A549 (cell line): ENCODE measurements at regions not wholly inside any gene's neighbourhood (a gene's known extent, or its start where the extent isn't known, plus 50 kb on each side); places are given as distances from the start of the nearest gene placed in this dataset.
A peak's percentile ranks its signal among the peaks of the same experiment; 100 is the strongest.

ENCODE experiments used
- ATAC-seq, 2 experiments: fragments of 200-7000 bp in 1 of 2; fragments of >200 bp in 1 of 2; cut with Nextera tagmentation in 1 of 2; cut with Tn5 transposase in 1 of 2; 3 replicates each; pipeline versions ENCODE4 v1.8.0 to v1.9.1; 2018 to 2020; ENCODE audit warnings: mild to moderate bottlenecking in 1 of 2, moderate library complexity in 1 of 2
- CTCF ChIA-PET: fragments of 300-600 bp; sonication (Branson Sonifier 250); formaldehyde crosslinking; extraction: SDS; loops from one replicate; lab custom pipeline; 2021; ENCODE audit warnings: antibody characterized with exemption, inconsistent platforms; lab: Yijun Ruan, JAX
- POLR2A ChIA-PET: fragments of 350-600 bp; formaldehyde crosslinking; extraction: SDS; loops from one replicate; lab custom pipeline; 2021; ENCODE audit warnings: antibody characterized with exemption, inconsistent platforms; lab: Yijun Ruan, JAX
- DNase-seq, 2 experiments: peaks; one replicate each; pipeline versions ENCODE4 v3.0.0 to v3.0.0-alpha.2; 2011 to 2016; ENCODE audit warnings: low read depth in 1 of 2, low spot score in 1 of 2
- FAIRE-seq: peaks from 2 replicates; lab custom pipeline; 2011; peaks lifted over from hg19 to GRCh38; lab: Jason Lieb, UNC
- H3K27ac ChIP-seq, 2 experiments: fragments of >200 bp; sonication (Bioruptor Twin); formaldehyde crosslinking; 3 replicates each; pipeline ENCODE4 v1.5.1; 2016 to 2017
- H3K4me1 ChIP-seq: fragments of >200 bp; sonication (Bioruptor Twin); formaldehyde crosslinking; 3 replicates; pipeline ENCODE4 v1.6.1; 2016
- H3K4me2 ChIP-seq: fragments of >200 bp; sonication (Bioruptor Twin); formaldehyde crosslinking; 3 replicates; pipeline ENCODE4 v1.6.1; 2016
- H3K4me3 ChIP-seq: fragments of >200 bp; sonication (Bioruptor Twin); formaldehyde crosslinking; 3 replicates; pipeline ENCODE4 v1.5.1; 2016
- H3K9me3 ChIP-seq: fragments of >200 bp; sonication (Bioruptor Twin); formaldehyde crosslinking; 3 replicates; pipeline ENCODE4 v1.6.1; 2016
- BHLHE40 ChIP-seq: IDR thresholded peaks from 2 replicates; pipeline ENCODE4 v1.6.1; 2012; ENCODE audit warnings: low read depth, low read length, inconsistent platforms
- CBX8 ChIP-seq: fragments of 200-600 bp; sonication (generic); IDR thresholded peaks from 2 replicates; pipeline ENCODE4 v1.6.1; 2016
- E2F6 ChIP-seq: IDR thresholded peaks from 2 replicates; pipeline ENCODE4 v1.6.1; 2012; ENCODE audit warnings: low read depth, borderline replicate concordance
- EHF ChIP-seq: fragments of 250-450 bp; sonication (Bioruptor Pico); IDR thresholded peaks from 2 replicates; pipeline ENCODE4 v1.5.0; 2020; ENCODE audit warnings: mild to moderate bottlenecking
- EP300 ChIP-seq, 2 experiments: fragments of >200 bp; sonication (Bioruptor Twin); formaldehyde crosslinking; IDR thresholded peaks; 2 replicates in 1 of 2; 3 replicates in 1 of 2; pipeline ENCODE4 v1.6.1; 2016 to 2017
- FOSB ChIP-seq: fragments of 250-450 bp; sonication (Bioruptor Pico); IDR thresholded peaks from 2 replicates; pipeline ENCODE4 v1.5.0; 2020; ENCODE audit warnings: mild to moderate bottlenecking, moderate library complexity
- FOSL2 ChIP-seq, 2 experiments: fragments of 450-650 bp in 1 of 2; fragments of >200 bp in 1 of 2; sonication (Bioruptor Twin) in 1 of 2; formaldehyde crosslinking; IDR thresholded peaks; 2 replicates each; pipeline versions ENCODE4 v1.5.0 to v1.6.1; 2016 to 2020; ENCODE audit warnings: mild to moderate bottlenecking in 1 of 2, moderate library complexity in 1 of 2
- GATA3 ChIP-seq: IDR thresholded peaks from 2 replicates; pipeline ENCODE4 v1.6.1; 2012; ENCODE audit warnings: borderline replicate concordance
- HES2 ChIP-seq: fragments of >200 bp; sonication (Bioruptor Twin); formaldehyde crosslinking; IDR thresholded peaks from 2 replicates; pipeline ENCODE4 v1.6.1; 2016
- HEYL ChIP-seq: fragments of 250-450 bp; sonication (Bioruptor Pico); IDR thresholded peaks from 2 replicates; pipeline ENCODE4 v1.8.0; 2021; ENCODE audit warnings: mild to moderate bottlenecking, moderate library complexity
- KDM1A ChIP-seq: fragments of 200-600 bp; sonication (generic); IDR thresholded peaks from 2 replicates; pipeline ENCODE4 v1.6.1; 2016; ENCODE audit warnings: low read depth, mild to moderate bottlenecking
- MAFK ChIP-seq: fragments of 450-650 bp; IDR thresholded peaks from 2 replicates; pipeline ENCODE4 v1.6.1; 2014; ENCODE audit not compliant: partially characterized antibody
- NFE2L2 ChIP-seq: fragments of 150-350 bp; conservative IDR thresholded peaks from 2 replicates; pipeline ENCODE4 v1.6.1; 2014; ENCODE audit warnings: low read length
- POLR2A ChIP-seq: IDR thresholded peaks from 2 replicates; pipeline ENCODE4 v1.6.1; 2012; ENCODE audit warnings: mild to moderate bottlenecking, low read length
- RARB ChIP-seq: fragments of 250-450 bp; sonication (Bioruptor Pico); IDR thresholded peaks from 2 replicates; pipeline ENCODE4 v1.8.0; 2021; ENCODE audit warnings: mild to moderate bottlenecking, moderate library complexity
- RFX5 ChIP-seq: fragments of 450-650 bp; IDR thresholded peaks from 2 replicates; pipeline ENCODE4 v1.7.1; 2014; ENCODE audit warnings: antibody characterized with exemption, mild to moderate bottlenecking, moderate library complexity
- USF2 ChIP-seq: fragments of 450-650 bp; IDR thresholded peaks from 2 replicates; pipeline ENCODE4 v1.6.1; 2014; ENCODE audit warnings: antibody characterized with exemption
- ZFP36 ChIP-seq: fragments of 450-650 bp; IDR thresholded peaks from 2 replicates; pipeline ENCODE4 v1.6.1; 2014; ENCODE audit warnings: borderline replicate concordance; ENCODE audit not compliant: partially characterized antibody
- WGBS: methylation state at CpG from one replicate; pipeline ENCODE4 v1.1.6; 2017; ENCODE audit errors: missing lambda C conversion rate; 5-methylcytosine and 5-hydroxymethylcytosine counted together
- TF ChIP-seq, protein P1 (sequence below): fragments of 250-450 bp; sonication (Bioruptor Pico); IDR thresholded peaks from 2 replicates; pipeline ENCODE4 v1.5.0; 2021; ENCODE audit warnings: mild to moderate bottlenecking, moderate library complexity, borderline replicate concordance
- TF ChIP-seq, protein P2 (sequence below): IDR thresholded peaks from 2 replicates; pipeline ENCODE4 v1.6.1; 2012
- TF ChIP-seq, protein P3 (sequence below): IDR thresholded peaks from 2 replicates; pipeline ENCODE4 v1.6.1; 2012

DNA sequence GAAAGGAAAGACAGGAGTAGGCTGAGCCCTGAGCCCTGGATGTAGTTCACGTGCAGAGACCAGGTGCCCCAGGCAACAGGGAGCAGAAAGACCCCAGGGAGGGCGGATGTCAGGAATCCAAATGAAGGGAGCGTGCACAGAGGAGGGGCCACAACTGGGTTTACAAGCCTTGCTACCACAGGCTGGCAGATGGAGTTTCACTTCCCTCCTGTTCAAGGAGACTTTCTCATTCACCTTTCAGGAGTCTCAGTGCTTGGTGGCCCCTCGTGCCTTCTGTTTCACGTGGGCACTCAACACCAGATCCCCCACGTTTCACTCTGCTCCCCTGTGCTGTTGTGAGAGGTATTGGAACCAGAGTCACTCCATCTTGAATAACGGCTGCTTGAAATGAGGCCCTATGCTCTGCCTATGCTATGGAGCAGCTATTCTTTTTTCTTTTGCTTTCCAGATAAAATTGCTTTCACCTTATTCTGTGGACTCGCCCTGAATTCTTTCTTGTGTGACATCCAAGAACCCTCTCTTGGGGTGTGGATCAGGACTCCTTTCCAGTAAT lies 601.4 kb upstream of the IGFBP3 start (continued):
- TF ChIP-seq, protein P1, sequence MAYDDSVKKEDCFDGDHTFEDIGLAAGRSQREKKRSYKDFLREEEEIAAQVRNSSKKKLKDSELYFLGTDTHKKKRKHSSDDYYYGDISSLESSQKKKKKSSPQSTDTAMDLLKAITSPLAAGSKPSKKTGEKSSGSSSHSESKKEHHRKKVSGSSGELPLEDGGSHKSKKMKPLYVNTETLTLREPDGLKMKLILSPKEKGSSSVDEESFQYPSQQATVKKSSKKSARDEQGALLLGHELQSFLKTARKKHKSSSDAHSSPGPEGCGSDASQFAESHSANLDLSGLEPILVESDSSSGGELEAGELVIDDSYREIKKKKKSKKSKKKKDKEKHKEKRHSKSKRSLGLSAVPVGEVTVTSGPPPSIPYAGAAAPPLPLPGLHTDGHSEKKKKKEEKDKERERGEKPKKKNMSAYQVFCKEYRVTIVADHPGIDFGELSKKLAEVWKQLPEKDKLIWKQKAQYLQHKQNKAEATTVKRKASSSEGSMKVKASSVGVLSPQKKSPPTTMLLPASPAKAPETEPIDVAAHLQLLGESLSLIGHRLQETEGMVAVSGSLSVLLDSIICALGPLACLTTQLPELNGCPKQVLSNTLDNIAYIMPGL (CRISPR knock-in tag): no peak

- ATAC-seq (no peak), DNase-seq (no peak), FAIRE-seq (no peak)
- H3K4me3 ChIP-seq: no peak overlapping the region
- no peaks in the 10 kb centered on the region for H3K9me3 ChIP-seq
- H3K4me2 ChIP-seq: no peak overlapping the region
- 63% methylated on average over 1 of the region's 1 CpG for WGBS
- TF ChIP-seq E2F6 (no peak), MAFK (peak; percentile 78)
- POLR2A ChIA-PET: no interaction called here
- CTCF ChIA-PET: no interaction called here
- no peak overlapping the region for H3K27ac ChIP-seq
- H3K4me1 ChIP-seq: peaks cover 2% of the 10 kb centered on the region
These were observed 597.6 kb upstream of the IGFBP3 start for GRCh38 chr7:46518713-46519112.

- Histone ChIP-seq H3K4me1 (peaks cover 17% of the 10 kb centered on the region), H3K4me2 (no peak overlapping the region), H3K9me3 (no peaks in the 10 kb centered on the region), H3K4me3 (no peak overlapping the region), H3K27ac (peak overlapping the region in 1 of 2 experiments; percentile 32; a peak in 2 of 6 replicates)
- TF ChIP-seq, protein P2, sequence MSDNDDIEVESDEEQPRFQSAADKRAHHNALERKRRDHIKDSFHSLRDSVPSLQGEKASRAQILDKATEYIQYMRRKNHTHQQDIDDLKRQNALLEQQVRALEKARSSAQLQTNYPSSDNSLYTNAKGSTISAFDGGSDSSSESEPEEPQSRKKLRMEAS: no peak
- TF ChIP-seq RARB (CRISPR knock-in tag) (no peak), ZFP36 (no peak), FOSB (CRISPR knock-in tag) (no peak), FOSL2 (IDR thresholded peaks at IDR 0.05) (no peak), FOSL2 (CRISPR knock-in tag; IDR thresholded peaks at IDR 0.05) (no peak), GATA3 (no peak), NFE2L2 (no peak), EP300 (IDR thresholded peaks at IDR 0.05) (no peak), E2F6 (no peak), CBX8 (no peak), HEYL (CRISPR knock-in tag) (no peak), HES2 (no peak), RFX5 (no peak), KDM1A (no peak), POLR2A (no peak), USF2 (no peak), BHLHE40 (no peak), EHF (no peak)
- TF ChIP-seq, protein P3, sequence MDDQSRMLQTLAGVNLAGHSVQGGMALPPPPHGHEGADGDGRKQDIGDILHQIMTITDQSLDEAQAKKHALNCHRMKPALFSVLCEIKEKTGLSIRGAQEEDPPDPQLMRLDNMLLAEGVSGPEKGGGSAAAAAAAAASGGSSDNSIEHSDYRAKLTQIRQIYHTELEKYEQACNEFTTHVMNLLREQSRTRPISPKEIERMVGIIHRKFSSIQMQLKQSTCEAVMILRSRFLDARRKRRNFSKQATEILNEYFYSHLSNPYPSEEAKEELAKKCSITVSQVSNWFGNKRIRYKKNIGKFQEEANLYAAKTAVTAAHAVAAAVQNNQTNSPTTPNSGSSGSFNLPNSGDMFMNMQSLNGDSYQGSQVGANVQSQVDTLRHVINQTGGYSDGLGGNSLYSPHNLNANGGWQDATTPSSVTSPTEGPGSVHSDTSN: no peak
- ChIA-PET CTCF (no interaction called here), POLR2A (no interaction called here)
- no peak for DNase-seq
- no peak for FAIRE-seq
- 45% methylated on average over 1 of the region's 1 CpG for WGBS
- no peak for ATAC-seq
These were observed 594.9 kb upstream of the IGFBP3 start for GRCh38 chr7:46515844-46516590.
